Activated T-helper 1 cell treated with anti-CD3 and anti-CD28 coated beads, Interleukin-12 subunit alpha, Interleukin-12 subunit beta, Interleukin-2, Interleukin-4 antibody, amounts not matched to agents 30 ng/mL and 10 ng/mL and 1 ng/mL, durations not matched to agents 14 hours and 24 hours and 36 hours (primary cell): ENCODE measurements at regions not wholly inside any gene's neighbourhood (a gene's known extent, or its start where the extent isn't known, plus 50 kb on each side); places are given as distances from the start of the nearest gene placed in this dataset.

ENCODE experiments used
- DNase-seq: peaks from one replicate; pipeline ENCODE4 v3.0.0; 2021; ENCODE audit warnings: low spot score
- H3K27ac Mint-ChIP-seq: one replicate; pipeline ENCODE4 v1.8.0; 2021; ENCODE audit warnings: mild to moderate bottlenecking, mixed read lengths
- H3K27me3 Mint-ChIP-seq: one replicate; pipeline ENCODE4 v1.8.0; 2022; ENCODE audit warnings: mild to moderate bottlenecking, moderate library complexity, mixed read lengths; ENCODE audit not compliant: insufficient read depth
- H3K36me3 Mint-ChIP-seq: one replicate; pipeline ENCODE4 v1.8.0; 2021; ENCODE audit warnings: low read depth, mixed read lengths
- H3K4me1 Mint-ChIP-seq: one replicate; pipeline ENCODE4 v1.8.0; 2021; ENCODE audit warnings: low read depth, mixed read lengths
- H3K4me3 Mint-ChIP-seq: one replicate; pipeline ENCODE4 v1.8.0; 2021; ENCODE audit warnings: mild to moderate bottlenecking, moderate library complexity, mixed read lengths
- H3K9me3 Mint-ChIP-seq: one replicate; pipeline ENCODE4 v1.8.0; 2021; ENCODE audit warnings: mixed read lengths
- intact Hi-C: fragments of 100-400 bp; cut with micrococcal nuclease; formaldehyde crosslinking; loops from one replicate; pipeline ENCODE4 v1.15.1; 2024

DNA sequence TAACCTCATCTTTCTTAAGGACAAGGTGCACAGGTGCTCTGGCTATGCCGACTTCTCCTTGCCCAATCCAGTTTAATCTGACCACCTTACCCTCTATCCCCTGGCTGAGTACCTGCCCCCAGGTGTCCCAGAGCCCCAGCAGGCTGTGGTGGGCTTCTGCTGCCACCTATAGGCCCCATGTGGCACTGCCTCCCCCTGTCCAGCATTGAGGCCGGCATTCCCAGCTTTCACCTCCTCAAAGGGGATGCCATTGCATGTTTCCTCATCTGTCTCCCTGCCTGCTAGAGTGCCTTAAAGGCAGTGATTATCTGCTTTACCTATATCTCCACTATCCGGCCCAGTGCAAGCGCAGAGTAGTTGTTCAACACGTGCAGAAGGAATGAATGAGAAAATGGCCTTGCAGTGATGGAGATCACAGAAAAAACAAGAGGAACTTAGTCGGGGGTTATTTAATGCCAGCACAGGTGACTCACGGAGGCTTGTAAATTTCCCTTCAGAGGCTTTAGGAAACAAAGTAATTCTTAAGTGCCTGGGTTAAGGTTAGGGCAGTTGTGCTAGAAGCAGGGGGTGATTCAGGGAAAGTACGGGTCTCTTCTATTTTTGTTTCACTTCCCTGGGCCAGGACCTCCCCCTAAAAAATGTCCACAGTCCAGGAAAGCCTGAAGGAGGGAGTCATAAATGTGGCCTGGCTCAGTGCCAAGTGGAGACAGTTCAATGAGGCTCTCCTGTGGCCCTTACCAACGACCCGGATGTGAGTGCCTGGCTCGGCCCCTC is 131.8 kb upstream of the NGF start:
- Mint-ChIP-seq H3K36me3 (no peaks in the 10 kb centered on the region), H3K27me3 (peaks cover 2% of the 10 kb centered on the region), H3K27ac (no peak overlapping the region), H3K4me3 (no peak overlapping the region), H3K4me1 (no peaks in the 10 kb centered on the region), H3K9me3 (no peaks in the 10 kb centered on the region)
- intact Hi-C loops: loop anchor here (1.0 kb wide), 1 partner anchor 331 kb away; no protein-coding TSS in a partner anchor
- DNase-seq: no peak

DNA sequence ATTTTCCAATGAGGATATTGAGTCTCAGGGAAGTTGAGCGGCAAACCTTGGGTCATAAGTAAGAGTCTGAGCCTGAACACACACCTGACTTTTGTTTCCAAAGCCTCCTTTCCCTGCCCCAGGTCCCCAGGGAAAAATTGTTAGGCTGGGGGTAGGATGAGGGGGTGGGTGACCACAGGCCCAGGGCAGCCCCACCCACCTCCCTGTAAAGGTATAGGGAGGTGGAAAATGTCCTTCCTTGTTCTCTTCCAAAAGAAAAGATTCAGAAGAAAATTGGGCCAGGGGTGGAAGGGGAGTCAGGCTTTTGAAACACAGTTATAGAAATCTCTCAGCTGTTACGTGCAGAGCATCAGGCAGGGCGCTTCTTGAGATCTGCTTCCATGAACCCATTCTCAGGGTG is 129.7 kb upstream of the NGF start:
- Mint-ChIP-seq H3K4me3 (no peak overlapping the region), H3K27me3 (peaks cover 2% of the 10 kb centered on the region), H3K36me3 (no peaks in the 10 kb centered on the region), H3K27ac (no peak overlapping the region), H3K4me1 (no peaks in the 10 kb centered on the region), H3K9me3 (no peaks in the 10 kb centered on the region)
- DNase-seq: no peak
- intact Hi-C loops: no loop called here

DNA sequence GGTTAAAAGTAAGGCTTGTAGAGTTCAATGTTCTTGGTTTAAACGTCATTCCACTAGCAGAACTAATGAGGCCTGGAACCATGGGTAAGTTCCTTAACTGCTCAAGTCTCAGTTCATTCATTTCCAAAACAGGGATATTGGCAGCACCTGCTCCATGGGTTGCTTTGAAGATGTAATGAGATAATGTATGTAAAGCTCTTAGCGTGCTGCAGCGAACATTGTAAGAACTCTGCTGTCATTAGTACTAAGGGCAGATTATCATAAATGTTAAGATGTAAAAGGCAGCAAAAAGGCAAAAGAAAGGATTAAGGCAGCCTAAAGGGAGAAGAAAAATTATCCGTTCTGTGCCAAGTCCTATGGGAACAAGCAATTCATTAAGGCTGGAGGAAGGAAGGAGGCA is 129.1 kb upstream of the NGF start:
- Mint-ChIP-seq H3K9me3 (no peaks in the 10 kb centered on the region), H3K4me3 (no peak overlapping the region), H3K36me3 (no peaks in the 10 kb centered on the region), H3K4me1 (no peaks in the 10 kb centered on the region), H3K27ac (no peak overlapping the region), H3K27me3 (peaks cover 2% of the 10 kb centered on the region)
- intact Hi-C loops: no loop called here
- no peak for DNase-seq

- no peak for DNase-seq
- H3K27ac Mint-ChIP-seq: no peak overlapping the region
- no peaks in the 10 kb centered on the region for H3K9me3 Mint-ChIP-seq
- intact Hi-C loops: no loop called here
- no peaks in the 10 kb centered on the region for H3K36me3 Mint-ChIP-seq
- no peaks in the 10 kb centered on the region for H3K4me1 Mint-ChIP-seq
- peaks cover 2% of the 10 kb centered on the region for H3K27me3 Mint-ChIP-seq
- H3K4me3 Mint-ChIP-seq: no peak overlapping the region
Measured at GRCh38 chr1:115466433-115466832, 128.4 kb upstream of the NGF start.

DNA sequence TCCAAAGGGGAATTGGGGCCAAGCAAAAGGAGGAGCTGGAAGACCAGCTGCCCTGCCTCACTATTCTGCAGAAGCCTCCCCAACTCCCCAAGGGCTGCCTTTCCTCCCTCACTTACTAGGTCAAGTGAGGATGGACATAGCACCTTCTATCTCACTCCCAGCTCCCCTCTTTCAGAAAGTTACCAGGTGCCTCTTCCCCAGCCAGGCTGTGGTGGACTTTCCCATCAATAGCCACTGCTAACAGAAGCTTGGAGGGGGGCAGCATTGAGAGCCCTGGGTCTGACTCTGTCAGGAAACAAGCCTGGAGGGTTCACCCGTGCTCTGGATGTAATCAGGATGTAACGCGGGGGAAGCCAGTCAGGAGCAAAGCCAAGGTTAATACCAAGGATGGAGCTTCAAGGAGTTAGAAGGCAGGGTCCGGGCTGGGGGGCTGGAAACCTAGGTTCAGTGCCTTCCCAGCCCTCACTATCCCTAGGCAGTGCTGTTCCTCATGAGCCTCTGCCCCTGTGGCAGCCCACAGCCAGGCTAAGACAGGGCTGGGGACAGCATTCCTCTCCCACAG is 127.8 kb upstream of the NGF start:
- intact Hi-C loops: no loop called here
- H3K27me3 Mint-ChIP-seq: peaks cover 2% of the 10 kb centered on the region
- H3K36me3 Mint-ChIP-seq: no peaks in the 10 kb centered on the region
- no peak overlapping the region for H3K27ac Mint-ChIP-seq
- H3K4me3 Mint-ChIP-seq: no peak overlapping the region
- DNase-seq: no peak
- no peaks in the 10 kb centered on the region for H3K4me1 Mint-ChIP-seq
- no peaks in the 10 kb centered on the region for H3K9me3 Mint-ChIP-seq

GRCh38 chr1:115463347-115463746 is 125.3 kb upstream of the NGF start:
- DNase-seq: no peak
- Mint-ChIP-seq H3K27me3 (peaks cover 2% of the 10 kb centered on the region), H3K4me1 (no peaks in the 10 kb centered on the region), H3K36me3 (no peaks in the 10 kb centered on the region), H3K27ac (no peak overlapping the region), H3K4me3 (no peak overlapping the region), H3K9me3 (no peaks in the 10 kb centered on the region)
- intact Hi-C loops: no loop called here

DNA sequence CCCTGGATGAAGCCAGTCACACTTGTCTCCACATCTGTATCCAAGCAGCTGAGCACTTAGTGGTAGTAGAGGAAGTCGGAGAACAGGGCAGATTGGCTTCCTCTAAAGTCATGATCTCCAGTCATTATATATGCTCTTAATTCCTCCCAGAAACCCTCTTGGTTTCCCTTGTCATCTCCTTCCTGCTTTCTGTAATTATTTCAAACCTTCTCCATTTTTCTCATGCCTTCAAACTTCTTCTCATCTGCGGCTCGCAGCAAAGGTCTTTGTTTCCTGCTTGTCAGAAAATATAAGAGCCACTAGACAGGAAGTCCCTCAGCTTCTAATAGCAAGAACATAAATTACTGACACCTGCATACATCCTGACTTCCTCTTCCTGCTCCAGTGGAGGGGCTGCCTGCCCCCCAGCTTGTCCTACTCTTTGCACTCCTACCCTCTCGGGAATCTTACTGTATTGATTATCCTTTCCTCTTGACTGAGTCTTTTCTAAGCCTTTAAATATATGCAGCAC is 124.6 kb upstream of the NGF start:
- intact Hi-C loops: no loop called here
- Mint-ChIP-seq H3K9me3 (no peaks in the 10 kb centered on the region), H3K4me3 (no peak overlapping the region), H3K4me1 (no peaks in the 10 kb centered on the region), H3K27ac (no peak overlapping the region), H3K36me3 (no peaks in the 10 kb centered on the region), H3K27me3 (peaks cover 2% of the 10 kb centered on the region)
- DNase-seq: no peak

DNA sequence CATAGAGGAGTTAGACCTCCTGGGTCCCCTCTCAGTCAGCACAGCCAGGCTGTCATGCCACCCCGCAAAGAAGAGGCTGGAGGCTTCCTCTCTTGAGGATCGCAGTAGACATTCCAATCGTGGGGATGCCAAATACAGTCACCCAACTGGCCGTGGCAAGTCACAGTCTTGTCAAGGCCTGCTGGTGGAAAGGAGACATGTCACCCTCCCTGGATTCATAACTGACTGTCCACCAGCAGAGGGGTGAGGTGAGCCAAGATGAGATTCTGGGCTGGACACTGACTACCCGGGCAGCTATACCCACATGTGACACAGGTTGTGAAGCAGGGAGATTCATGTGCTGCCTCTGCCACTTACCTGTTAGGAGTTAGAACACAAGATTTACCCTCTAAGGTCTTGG is 123.5 kb upstream of the NGF start:
- H3K4me1 Mint-ChIP-seq: no peaks in the 10 kb centered on the region
- no peaks in the 10 kb centered on the region for H3K27me3 Mint-ChIP-seq
- no peaks in the 10 kb centered on the region for H3K36me3 Mint-ChIP-seq
- no peaks in the 10 kb centered on the region for H3K9me3 Mint-ChIP-seq
- no peak for DNase-seq
- intact Hi-C loops: no loop called here
- no peak overlapping the region for H3K27ac Mint-ChIP-seq
- no peak overlapping the region for H3K4me3 Mint-ChIP-seq

GRCh38 chr1:115459161-115459560 is 121.1 kb upstream of the NGF start:
- no peak overlapping the region for H3K4me3 Mint-ChIP-seq
- H3K9me3 Mint-ChIP-seq: no peaks in the 10 kb centered on the region
- DNase-seq: no peak
- no peak overlapping the region for H3K27ac Mint-ChIP-seq
- no peaks in the 10 kb centered on the region for H3K27me3 Mint-ChIP-seq
- no peaks in the 10 kb centered on the region for H3K4me1 Mint-ChIP-seq
- no peaks in the 10 kb centered on the region for H3K36me3 Mint-ChIP-seq
- intact Hi-C loops: no loop called here

DNA sequence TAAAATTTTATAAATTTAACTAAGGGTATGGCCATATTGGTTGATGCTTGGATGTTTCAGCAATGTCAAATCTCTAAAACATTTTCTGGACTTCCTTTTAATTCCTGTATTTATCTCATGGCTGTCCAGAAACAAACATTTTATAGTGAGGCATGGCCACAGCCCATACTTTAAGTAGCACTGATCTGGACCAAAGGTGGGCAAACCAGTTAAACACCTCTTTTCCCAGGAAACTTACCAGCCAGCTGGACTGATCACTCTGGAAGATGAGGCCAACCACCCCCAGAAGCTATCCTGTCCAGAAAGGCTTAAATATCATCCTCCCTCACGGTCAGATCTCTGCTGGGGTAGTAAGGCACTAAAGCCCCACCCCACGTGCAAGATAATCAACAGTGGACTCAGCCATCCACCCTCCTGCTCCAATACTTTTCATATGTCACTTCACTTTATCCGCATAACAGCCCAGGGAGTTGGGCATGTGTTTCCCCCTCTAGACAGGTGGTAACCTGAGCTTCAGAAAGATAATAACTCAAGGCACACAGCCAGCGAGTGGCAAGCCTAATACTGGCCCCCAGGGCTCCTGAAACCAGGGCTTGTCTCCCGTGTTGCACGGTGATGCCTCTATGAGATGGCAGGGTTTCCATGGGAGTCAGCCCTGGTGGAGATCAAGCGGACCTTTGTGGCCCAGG is 120.5 kb upstream of the NGF start:
- intact Hi-C loops: no loop called here
- no peaks in the 10 kb centered on the region for H3K9me3 Mint-ChIP-seq
- H3K27me3 Mint-ChIP-seq: no peaks in the 10 kb centered on the region
- H3K36me3 Mint-ChIP-seq: no peaks in the 10 kb centered on the region
- no peak overlapping the region for H3K4me3 Mint-ChIP-seq
- no peaks in the 10 kb centered on the region for H3K4me1 Mint-ChIP-seq
- no peak for DNase-seq
- no peak overlapping the region for H3K27ac Mint-ChIP-seq

DNA sequence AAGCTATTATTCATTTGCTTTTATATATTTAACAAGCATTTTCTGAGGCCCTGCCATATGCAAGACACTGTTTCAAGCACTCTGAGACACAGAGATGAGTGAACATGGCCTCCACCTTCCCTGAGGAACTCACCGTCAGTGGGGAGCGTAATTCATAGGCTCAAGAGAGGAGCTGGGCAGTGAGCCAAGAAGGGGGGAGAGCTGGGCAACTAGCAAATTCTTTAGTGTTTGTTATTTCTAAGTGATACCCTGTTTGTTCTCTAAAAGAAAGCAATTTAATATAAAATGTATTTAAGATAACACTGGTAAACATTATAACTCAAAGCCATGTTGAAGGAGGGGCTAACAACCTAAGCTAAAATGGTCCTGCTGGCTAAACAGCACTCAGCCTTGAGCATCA is 119.2 kb upstream of the NGF start:
- DNase-seq: no peak
- H3K4me1 Mint-ChIP-seq: no peaks in the 10 kb centered on the region
- no peaks in the 10 kb centered on the region for H3K27me3 Mint-ChIP-seq
- no peak overlapping the region for H3K4me3 Mint-ChIP-seq
- H3K27ac Mint-ChIP-seq: no peak overlapping the region
- H3K36me3 Mint-ChIP-seq: no peaks in the 10 kb centered on the region
- intact Hi-C loops: no loop called here
- H3K9me3 Mint-ChIP-seq: no peaks in the 10 kb centered on the region

GRCh38 chr1:115456441-115456961 is 118.5 kb upstream of the NGF start:
- H3K36me3 Mint-ChIP-seq: no peaks in the 10 kb centered on the region
- no peaks in the 10 kb centered on the region for H3K9me3 Mint-ChIP-seq
- H3K27ac Mint-ChIP-seq: no peak overlapping the region
- no peak overlapping the region for H3K4me3 Mint-ChIP-seq
- H3K4me1 Mint-ChIP-seq: no peaks in the 10 kb centered on the region
- no peaks in the 10 kb centered on the region for H3K27me3 Mint-ChIP-seq
- intact Hi-C loops: no loop called here
- DNase-seq: no peak

DNA sequence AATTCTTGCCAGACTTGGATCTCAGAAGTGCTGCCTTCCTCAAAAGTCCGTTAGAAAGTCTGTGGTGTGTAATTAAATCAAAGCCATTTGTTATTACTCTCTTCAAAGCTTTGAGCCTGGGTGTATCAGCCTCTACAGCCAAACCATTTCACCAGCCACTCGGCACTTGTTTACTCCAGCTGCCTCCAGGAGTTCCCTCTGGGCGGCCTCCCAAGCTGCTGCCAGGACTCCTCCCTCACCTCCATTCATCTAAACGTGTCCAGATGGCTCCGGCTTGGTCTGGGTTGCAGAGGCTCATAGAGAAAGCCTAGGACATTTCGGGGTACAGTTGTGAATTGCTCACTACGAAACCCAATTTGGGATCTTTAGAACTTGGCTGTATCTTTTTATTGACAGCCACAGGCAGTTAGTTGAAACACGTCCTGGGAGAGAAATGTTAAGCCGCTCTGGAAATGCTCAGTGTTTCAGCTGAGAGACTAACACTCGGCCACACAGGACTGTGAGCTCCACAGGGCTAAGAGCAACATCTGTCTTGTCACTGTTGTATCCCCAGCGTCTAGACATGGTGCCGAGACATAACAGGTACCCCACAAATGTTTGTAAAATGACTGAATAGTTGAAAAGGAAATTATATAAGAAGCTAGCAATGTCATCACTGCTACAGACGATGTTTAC is 116.9 kb upstream of the NGF start:
- no peak overlapping the region for H3K27ac Mint-ChIP-seq
- no peaks in the 10 kb centered on the region for H3K9me3 Mint-ChIP-seq
- intact Hi-C loops: no loop called here
- H3K27me3 Mint-ChIP-seq: no peaks in the 10 kb centered on the region
- DNase-seq: no peak
- H3K4me1 Mint-ChIP-seq: no peaks in the 10 kb centered on the region
- H3K36me3 Mint-ChIP-seq: no peaks in the 10 kb centered on the region
- H3K4me3 Mint-ChIP-seq: no peak overlapping the region
